ENCODE measurements at regions not wholly inside any gene's neighbourhood (a gene's known extent, or its start where the extent isn't known, plus 50 kb on each side); places are given as distances from the start of the nearest gene placed in this dataset.
"Not testable (repeated sequence)": the region's sequence is repeated elsewhere in the genome, so short reads cannot be mapped to it uniquely, and the experiment has no call there.

- DNase-seq (ENCODE audit: low read depth in 2 of 2), result no peak
These were observed 52.8 kb upstream of the IKZF1 start for GRCh38 chr7:50251765-50252164.

GRCh38 chr7:50246551-50246950 is 58.0 kb upstream of the IKZF1 start:
- DNase-seq (ENCODE audit: low read depth in 2 of 2), result no peak

GRCh38 chr7:50242111-50242510 is 62.4 kb upstream of the IKZF1 start:
- not testable (repeated sequence) for DNase-seq (ENCODE audit: low read depth in 2 of 2)

DNA sequence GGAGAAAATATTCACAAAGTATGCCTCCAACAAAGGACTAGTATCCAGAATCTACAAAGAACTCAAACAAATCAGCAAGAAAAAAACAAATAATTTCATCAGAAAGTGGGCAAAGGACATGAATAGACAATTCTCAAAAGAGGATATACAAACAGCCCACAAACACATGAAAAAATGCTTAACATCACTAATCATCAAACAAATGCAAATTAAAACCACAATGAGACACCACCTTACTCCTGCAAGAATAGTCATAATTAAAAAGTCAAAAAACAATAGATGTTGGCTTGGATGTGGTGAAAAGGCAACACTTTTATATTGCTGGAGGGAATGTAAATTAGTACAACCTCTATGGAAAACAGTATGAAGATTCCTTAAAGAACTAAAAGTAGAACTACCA is 63.8 kb upstream of the IKZF1 start:
- not testable (repeated sequence) for DNase-seq (ENCODE audit: low read depth in 2 of 2)

- DNase-seq (ENCODE audit: low read depth in 2 of 2), result no peak
These were observed 74.6 kb upstream of the IKZF1 start for GRCh38 chr7:50229964-50230363.

GRCh38 chr7:50228148-50228547 is 76.4 kb upstream of the IKZF1 start:
- no peak for DNase-seq (ENCODE audit: low read depth in 2 of 2)

DNA sequence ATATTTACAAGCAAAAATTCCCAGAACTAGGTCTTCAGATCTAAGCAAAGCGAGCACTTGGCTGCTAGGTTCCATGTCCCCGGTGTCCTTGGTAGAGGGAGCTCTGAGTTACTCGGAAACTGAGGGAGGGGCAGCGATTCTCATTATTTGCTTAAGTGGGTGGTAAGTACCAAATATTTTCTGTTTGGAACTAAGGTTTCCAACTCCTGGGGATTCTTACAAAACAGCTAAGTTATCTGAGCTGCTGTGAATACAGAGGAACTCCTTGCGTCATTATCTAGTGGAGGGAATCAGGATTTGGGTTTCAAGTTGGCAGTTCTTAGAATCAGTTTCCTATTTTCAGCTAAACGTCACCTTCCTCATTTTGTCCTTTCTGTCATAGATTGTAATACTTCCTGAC is 76.8 kb upstream of the IKZF1 start:
- no peak for DNase-seq (ENCODE audit: low read depth in 2 of 2)

GRCh38 chr7:50226669-50227068 is 77.8 kb upstream of the IKZF1 start:
- no peak for DNase-seq (ENCODE audit: low read depth in 2 of 2)

GRCh38 chr7:50226145-50226544 is 78.4 kb upstream of the IKZF1 start:
- no peak for DNase-seq (ENCODE audit: low read depth in 2 of 2)

DNA sequence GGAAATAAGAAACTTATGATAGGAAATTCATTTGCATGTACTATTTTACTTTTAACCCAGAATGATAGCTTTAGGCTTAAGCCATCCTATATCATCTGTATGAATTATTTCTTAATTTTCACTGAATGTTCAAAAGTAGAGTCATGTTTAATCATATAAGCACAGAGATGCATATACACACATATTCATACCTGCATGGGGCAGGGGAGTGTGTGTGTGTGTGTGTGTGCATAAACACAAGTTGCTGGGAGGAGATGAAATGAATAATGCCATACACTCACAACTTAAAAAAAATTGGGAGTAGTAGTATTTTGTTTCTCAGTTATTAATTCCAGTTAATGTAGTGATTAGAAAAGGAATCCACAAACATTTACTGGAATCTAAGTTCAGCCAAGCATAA is 83.1 kb upstream of the IKZF1 start:
- no peak for DNase-seq (ENCODE audit: low read depth in 2 of 2)

DNA sequence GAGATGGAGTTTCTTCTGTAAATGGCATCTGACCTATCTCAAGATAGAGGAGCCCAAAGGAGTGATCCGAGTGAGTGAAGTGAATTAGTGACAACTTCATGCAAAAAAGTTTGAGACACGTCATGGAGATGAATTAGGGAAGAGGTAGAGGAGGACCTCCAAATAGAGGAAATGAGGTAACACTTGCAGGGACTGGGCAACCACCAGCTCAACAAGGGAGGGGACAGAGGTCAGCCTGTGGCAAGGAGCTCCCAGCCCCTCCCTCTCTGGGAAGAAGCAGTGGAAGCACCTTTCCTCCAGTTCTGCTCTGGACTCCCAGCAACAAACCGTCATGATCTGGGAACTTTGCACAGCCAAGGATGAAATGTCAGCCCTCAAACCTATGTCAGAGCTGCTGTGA is 83.5 kb upstream of the IKZF1 start:
- no peak for DNase-seq (ENCODE audit: low read depth in 2 of 2)

GRCh38 chr7:50220273-50220672 is 84.2 kb upstream of the IKZF1 start:
- DNase-seq (ENCODE audit: low read depth in 2 of 2), result no peak

DNA sequence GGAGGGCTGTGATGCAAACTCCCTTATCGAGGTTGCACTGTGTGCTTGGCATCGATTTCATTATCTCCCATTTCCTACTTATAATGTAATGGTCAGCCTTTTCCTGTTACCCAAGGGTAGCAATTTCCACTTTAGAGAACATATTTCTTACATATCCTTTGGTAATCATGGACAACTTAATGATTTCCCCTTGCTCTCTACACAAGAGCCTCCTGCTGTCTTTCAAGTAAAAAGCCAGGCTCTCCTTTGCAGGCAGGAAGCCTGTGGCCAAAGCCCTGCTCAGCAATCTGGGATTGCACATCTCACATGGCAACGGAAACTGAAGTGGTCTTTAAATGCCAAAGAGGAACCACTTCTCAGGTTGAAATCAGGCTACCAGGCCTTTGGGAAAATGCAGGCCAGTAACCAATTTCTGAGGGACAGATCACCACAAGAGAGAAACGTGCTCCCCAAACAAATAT is 86.7 kb upstream of the IKZF1 start:
- no peak for DNase-seq (ENCODE audit: low read depth in 2 of 2)

GRCh38 chr7:50217401-50217800 is 87.1 kb upstream of the IKZF1 start:
- no peak for DNase-seq (ENCODE audit: low read depth in 2 of 2)

DNA sequence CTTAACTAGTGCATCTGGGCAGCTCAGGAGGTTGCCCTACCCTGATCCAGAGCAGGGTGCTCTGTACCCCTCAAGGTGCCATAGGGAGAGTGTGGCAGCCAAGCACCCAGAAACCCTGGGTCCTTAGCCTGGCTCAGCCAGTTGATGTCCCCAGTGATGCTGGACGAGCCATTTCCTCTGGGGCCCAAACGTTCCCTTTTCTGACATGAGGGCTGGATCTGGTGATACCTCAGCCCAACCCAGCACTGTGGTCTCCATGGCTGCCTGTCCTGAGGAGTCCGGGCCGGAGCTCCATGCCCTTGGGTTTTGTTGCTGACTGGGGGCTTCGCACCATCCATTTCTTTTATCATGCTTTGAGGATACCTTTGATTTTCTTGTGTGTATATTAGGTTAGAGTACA is 87.9 kb upstream of the IKZF1 start:
- DNase-seq (ENCODE audit: low read depth in 2 of 2), result no peak

DNA sequence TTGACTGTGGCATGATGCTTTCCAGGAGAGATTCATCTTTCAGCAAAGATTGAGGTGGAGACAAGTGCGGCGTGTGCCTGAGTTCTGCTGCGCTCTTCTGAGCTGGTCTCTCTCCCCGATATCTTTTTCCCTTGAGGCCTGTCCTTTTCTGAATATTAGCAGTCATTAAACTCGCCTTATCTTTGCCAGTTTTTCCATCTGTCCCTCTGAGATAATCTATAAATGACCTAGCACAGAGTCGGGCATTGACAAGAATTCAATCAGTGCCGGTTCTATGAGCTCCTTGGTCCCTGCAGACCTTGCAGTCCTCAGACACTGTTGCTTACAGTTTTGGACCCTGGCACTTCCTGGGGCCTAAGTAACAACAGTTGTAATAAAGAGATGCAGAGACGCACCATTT is 89.7 kb upstream of the IKZF1 start:
- DNase-seq (ENCODE audit: low read depth in 2 of 2), result no peak

- DNase-seq (ENCODE audit: low read depth in 2 of 2), result no peak
These were observed 90.3 kb upstream of the IKZF1 start for GRCh38 chr7:50214126-50214670.

DNA sequence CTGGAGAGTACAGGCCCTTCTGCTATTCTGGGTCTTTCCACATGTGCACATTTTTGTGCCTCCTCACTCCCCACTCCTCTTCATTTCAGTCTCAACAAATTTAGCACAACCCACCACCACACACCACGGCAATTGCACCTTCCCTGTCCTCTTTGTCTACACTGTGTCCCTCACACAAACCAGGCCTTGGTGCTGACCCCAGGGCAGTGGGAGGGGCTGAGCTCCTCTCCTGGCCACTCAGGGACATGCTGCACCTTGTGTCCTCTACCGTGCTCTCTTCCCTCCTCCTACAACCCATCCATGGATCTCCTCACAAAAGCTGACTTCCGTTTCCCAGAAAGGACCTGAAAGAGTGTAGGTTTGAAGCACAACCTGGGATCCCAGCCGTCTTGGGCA is 90.9 kb upstream of the IKZF1 start:
- DNase-seq (ENCODE audit: low read depth in 2 of 2), result no peak

DNA sequence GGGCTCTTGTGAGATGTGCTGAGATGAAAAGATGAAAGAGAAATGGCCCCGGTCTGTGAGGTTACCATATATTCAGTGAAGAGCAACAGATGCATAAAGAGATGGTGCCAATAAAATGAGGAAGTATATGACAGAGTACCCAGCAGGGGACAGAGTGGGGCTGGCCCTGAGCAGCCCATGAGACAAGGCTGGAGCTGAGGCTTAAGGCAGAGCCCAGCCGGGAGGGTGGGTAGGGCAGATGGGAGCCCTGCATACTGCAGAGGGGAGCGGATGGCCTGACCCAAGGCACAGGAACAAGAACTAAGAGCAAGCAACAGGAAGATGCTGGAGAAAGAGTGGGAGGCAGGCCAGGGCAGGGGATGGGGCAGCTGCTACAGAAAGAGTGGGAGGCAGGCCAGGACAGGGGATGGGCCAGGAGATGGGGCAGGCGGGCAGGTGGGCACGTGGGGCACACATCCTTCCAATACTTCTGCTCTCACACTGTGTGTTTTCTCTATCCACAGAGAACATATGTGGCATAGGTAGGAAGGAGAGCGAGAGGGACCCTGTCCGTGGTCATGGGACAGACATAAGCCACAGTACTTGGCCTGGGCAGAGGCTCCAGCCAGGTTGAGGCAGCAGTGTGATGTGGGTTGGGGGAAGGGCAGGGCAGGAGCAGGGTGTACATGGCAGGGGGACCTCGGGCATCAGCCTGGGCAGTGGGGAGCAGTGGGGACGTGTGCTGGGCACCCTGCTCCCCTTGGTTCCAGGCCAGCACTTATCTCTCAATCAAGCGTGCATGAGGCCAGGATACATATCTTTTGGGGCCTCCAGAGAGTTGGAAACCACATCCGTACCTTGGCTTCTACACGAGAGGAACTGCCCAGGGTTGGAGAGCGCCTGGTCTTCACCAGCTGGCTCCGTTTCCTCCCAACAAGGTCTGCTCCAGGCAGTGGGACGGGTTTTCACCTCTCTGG is 91.6 kb upstream of the IKZF1 start:
- DNase-seq (ENCODE audit: low read depth in 2 of 2), result no peak

DNA sequence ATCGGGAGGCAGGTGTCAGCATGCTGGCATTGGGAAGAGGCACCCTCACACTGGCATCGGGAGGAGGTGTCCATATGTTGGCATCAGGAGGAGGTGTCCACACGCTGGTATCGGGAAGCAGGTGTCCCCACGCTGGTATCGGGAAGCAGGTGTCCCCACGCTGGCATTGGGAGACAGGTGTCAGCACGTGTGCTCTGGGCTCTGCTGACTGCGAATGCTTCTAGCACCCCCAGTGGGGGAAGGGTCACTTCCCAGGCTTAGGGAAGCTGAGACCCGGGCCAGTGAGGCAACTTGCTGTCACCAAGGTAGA is 92.5 kb upstream of the IKZF1 start:
- no peak for DNase-seq (ENCODE audit: low read depth in 2 of 2)

DNA sequence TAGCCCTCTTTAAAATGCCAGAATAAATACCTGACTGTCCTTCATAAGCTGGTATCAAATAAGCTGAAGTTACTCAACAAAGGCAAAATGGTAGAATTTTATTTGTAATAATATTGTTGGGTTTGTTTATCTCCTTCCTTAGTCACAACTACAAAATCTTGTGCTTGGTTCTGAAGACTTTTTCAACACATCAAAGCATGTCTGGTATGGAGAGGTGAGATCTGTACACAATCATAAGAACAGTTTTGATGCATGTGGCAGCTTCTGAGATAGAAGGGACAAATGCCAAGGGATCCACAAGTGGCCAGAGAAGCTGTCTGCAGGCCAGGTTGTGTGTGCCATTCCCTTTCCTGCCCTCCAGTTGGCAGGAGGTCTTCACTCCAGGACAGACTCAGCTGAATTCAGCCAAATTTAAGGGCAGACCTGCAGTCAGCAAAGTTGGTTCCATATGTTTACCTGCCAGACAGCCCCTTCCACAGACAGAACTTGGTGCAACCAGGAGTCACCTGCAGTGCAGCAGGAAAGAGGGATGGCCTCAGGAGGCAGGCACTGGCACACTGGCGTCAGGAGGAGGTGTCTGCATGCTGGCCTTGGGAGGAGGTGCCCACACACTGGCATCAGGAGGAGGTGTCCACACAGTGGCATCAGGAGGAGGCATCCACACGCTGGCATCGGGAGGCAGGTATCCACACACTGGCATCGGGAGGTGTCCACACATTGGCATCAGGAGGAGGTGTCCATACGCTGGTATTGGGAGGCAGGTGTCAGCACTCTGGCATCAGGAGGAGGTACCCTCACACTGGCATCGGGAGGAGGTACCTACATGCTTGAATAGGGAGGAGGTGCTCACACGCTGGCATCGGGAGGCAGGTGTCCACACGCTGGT is 93.1 kb upstream of the IKZF1 start:
- DNase-seq (ENCODE audit: low read depth in 2 of 2), result no peak

- no peak for DNase-seq (ENCODE audit: low read depth in 2 of 2)
These were observed 93.8 kb upstream of the IKZF1 start for GRCh38 chr7:50210706-50211115.

Measured in stimulated activated CD8-positive, alpha-beta memory T cell treated with anti-CD3 and anti-CD28 coated beads, Interleukin-15, amount 100 ng/mL, for 48 hours (primary cell).